CD4-positive, alpha-beta T cell (primary cell): ENCODE measurements at regions not wholly inside any gene's neighbourhood (a gene's known extent, or its start where the extent isn't known, plus 50 kb on each side); places are given as distances from the start of the nearest gene placed in this dataset.

Source experiments
- ATAC-seq: fragments of 200-7000 bp; cut with Tn5 transposase; one replicate; pipeline ENCODE4 v1.10.0; 2022; ENCODE audit warnings: mild to moderate bottlenecking; ENCODE audit not compliant: poor library complexity
- CTCF ChIA-PET: fragments of 350-600 bp; sonication (Branson Sonifier 250); formaldehyde crosslinking; loops from one replicate; lab custom pipeline; 2021; ENCODE audit warnings: antibody characterized with exemption, inconsistent platforms; lab: Charles Lee
- POLR2A ChIA-PET: fragments of 350-600 bp; sonication (Branson Sonifier 250); formaldehyde crosslinking; loops from one replicate; lab custom pipeline; 2021; ENCODE audit warnings: antibody characterized with exemption, inconsistent platforms; lab: Charles Lee
- DNase-seq, 14 experiments: peaks; one replicate each; pipeline ENCODE4 v3.0.0-alpha.2; 2013 to 2020; ENCODE audit warnings: mixed read lengths in 2 of 14
- H3K27ac ChIP-seq, 2 donors: one replicate each; pipeline versions ENCODE4 v1.5.1 to v1.7.0; 2013; ENCODE audit warnings: low read length in 2 of 2, low read depth in 1 of 2, mild to moderate bottlenecking in 1 of 2
- H3K27me3 ChIP-seq, 2 experiments: 1 replicate in 1 of 2; 2 replicates in 1 of 2; pipeline versions ENCODE4 v1.6.1 to v1.7.0; 2013; ENCODE audit warnings: low read length in 2 of 2, control low read depth in 1 of 2, mild to moderate bottlenecking in 1 of 2, moderate library complexity in 1 of 2; ENCODE audit not compliant: insufficient read depth in 2 of 2, control insufficient read depth in 1 of 2
- H3K36me3 ChIP-seq: one replicate; pipeline ENCODE4 v1.6.1; 2013; ENCODE audit warnings: low read length, control low read depth; ENCODE audit not compliant: insufficient read depth
- H3K4me1 ChIP-seq: one replicate; pipeline ENCODE4 v1.6.1; 2013; ENCODE audit warnings: low read length, control low read depth; ENCODE audit not compliant: insufficient read depth
- H3K4me3 ChIP-seq: one replicate; pipeline ENCODE4 v1.5.1; 2013; ENCODE audit warnings: mild to moderate bottlenecking, low read length, moderate library complexity
- H3K9me3 ChIP-seq, 2 experiments: 1 replicate in 1 of 2; 2 replicates in 1 of 2; pipeline versions ENCODE4 v1.6.1 to v1.7.0; 2013; ENCODE audit warnings: low read length in 2 of 2, mild to moderate bottlenecking in 2 of 2, control low read depth in 1 of 2, moderate library complexity in 1 of 2; ENCODE audit not compliant: control insufficient read depth in 1 of 2, insufficient read depth in 1 of 2
- H3K27ac Mint-ChIP-seq: one replicate; pipeline ENCODE4 v1.8.0; 2020; ENCODE audit warnings: mixed read lengths
- H3K27me3 Mint-ChIP-seq: one replicate; pipeline ENCODE4 v1.8.0; 2021; ENCODE audit warnings: mixed read lengths
- H3K36me3 Mint-ChIP-seq: one replicate; pipeline ENCODE4 v1.8.0; 2021; ENCODE audit warnings: low read depth, mixed read lengths
- H3K4me1 Mint-ChIP-seq: one replicate; pipeline ENCODE4 v1.8.0; 2021; ENCODE audit warnings: low read depth, mixed read lengths
- H3K4me3 Mint-ChIP-seq: one replicate; pipeline ENCODE4 v1.8.0; 2020; ENCODE audit warnings: mild to moderate bottlenecking, mixed read lengths
- H3K9me3 Mint-ChIP-seq: one replicate; pipeline ENCODE4 v1.8.0; 2020; ENCODE audit warnings: mixed read lengths
- intact Hi-C, 2 experiments: fragments of 100-400 bp; cut with DNase I in 1 of 2; cut with micrococcal nuclease in 1 of 2; formaldehyde crosslinking; loops; one replicate each; pipeline versions ENCODE4 v1.15.1 to v1.9.0; 2023 to 2025; cut with DNase I, micrococcal nuclease
- TF ChIP-seq, protein P1 (sequence below): fragments of 200-600 bp; IDR thresholded peaks from one replicate; pipeline ENCODE4 v1.8.0; 2022; ENCODE audit warnings: antibody characterized with exemption, mild to moderate bottlenecking

DNA sequence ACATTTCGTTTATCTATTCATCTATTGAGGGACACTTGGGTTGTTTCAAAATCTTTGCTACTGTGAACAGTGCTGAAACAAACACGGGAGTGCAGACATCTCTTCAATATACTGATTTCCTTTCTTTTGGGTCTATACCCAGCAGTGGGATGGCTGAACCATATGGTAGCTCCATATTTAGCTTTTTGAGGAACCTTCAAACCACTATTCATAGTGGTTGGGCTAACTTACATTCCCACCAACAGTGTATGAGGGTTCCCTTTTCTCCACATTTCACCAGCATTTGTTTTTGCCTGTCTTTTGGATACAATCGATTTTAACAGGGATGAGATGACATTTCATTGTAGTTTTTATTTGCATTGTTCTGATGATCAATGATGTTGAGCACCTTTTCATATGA, 798.2 kb downstream of the UQCRFS1 start:
- Histone ChIP-seq H3K9me3 (peaks cover 0 to 19% of the 10 kb centered on the region in 2 experiments), H3K36me3 (no peaks in the 10 kb centered on the region), H3K4me1 (no peaks in the 10 kb centered on the region), H3K27me3 (peaks cover 0 to 2% of the 10 kb centered on the region in 2 experiments), H3K4me3 (no peak overlapping the region), H3K27ac (no peak overlapping the region)
- ATAC-seq (no peak), DNase-seq (no peak)
- H3K4me3 Mint-ChIP-seq, result no peak overlapping the region
- intact Hi-C loops, result no loop called here
- H3K27me3 Mint-ChIP-seq, result no peaks in the 10 kb centered on the region
- H3K9me3 Mint-ChIP-seq, result no peaks in the 10 kb centered on the region
- no peak overlapping the region for H3K27ac Mint-ChIP-seq
- POLR2A ChIA-PET, result no interaction called here
- H3K36me3 Mint-ChIP-seq, result no peaks in the 10 kb centered on the region
- H3K4me1 Mint-ChIP-seq, result no peaks in the 10 kb centered on the region
- CTCF ChIA-PET, result interaction anchor here (0.6 kb wide), 1 partner anchor 270 kb away, joined by 3 read pairs; no protein-coding TSS in a partner anchor
- TF ChIP-seq, protein P1, sequence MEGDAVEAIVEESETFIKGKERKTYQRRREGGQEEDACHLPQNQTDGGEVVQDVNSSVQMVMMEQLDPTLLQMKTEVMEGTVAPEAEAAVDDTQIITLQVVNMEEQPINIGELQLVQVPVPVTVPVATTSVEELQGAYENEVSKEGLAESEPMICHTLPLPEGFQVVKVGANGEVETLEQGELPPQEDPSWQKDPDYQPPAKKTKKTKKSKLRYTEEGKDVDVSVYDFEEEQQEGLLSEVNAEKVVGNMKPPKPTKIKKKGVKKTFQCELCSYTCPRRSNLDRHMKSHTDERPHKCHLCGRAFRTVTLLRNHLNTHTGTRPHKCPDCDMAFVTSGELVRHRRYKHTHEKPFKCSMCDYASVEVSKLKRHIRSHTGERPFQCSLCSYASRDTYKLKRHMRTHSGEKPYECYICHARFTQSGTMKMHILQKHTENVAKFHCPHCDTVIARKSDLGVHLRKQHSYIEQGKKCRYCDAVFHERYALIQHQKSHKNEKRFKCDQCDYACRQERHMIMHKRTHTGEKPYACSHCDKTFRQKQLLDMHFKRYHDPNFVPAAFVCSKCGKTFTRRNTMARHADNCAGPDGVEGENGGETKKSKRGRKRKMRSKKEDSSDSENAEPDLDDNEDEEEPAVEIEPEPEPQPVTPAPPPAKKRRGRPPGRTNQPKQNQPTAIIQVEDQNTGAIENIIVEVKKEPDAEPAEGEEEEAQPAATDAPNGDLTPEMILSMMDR, result no peak

DNA sequence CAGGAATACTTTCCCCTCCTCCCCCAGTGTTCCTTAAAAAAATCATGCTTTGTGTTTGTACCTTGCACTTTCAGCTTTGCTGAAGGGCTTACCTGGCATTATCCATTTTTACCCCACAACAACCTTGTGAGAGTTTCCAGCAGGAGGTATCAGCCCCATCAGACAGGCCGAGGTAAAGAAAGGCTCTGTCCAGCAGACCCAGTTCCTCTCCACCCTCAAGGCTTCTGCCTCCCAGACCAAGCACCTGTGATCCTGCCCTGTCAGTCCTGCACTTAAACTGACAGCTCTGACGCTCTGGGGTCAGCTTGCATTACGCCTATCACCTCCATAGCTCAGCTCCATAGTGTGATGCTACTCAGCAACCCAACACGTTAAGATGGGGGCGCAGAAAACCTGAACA, 803.1 kb downstream of the UQCRFS1 start:
- peaks cover 0 to 13% of the 10 kb centered on the region in 2 experiments for H3K9me3 ChIP-seq
- ChIA-PET CTCF (no interaction called here), POLR2A (no interaction called here)
- ATAC-seq, result no peak
- no peaks in the 10 kb centered on the region for H3K9me3 Mint-ChIP-seq
- H3K27ac ChIP-seq, result no peak overlapping the region
- H3K36me3 ChIP-seq, result no peaks in the 10 kb centered on the region
- H3K4me1 Mint-ChIP-seq, result no peaks in the 10 kb centered on the region
- intact Hi-C loops, result no loop called here
- TF ChIP-seq, protein P1, result no peak
- H3K4me3 ChIP-seq, result no peak overlapping the region
- peaks cover 0 to 2% of the 10 kb centered on the region in 2 experiments for H3K27me3 ChIP-seq
- DNase-seq, result no peak
- H3K36me3 Mint-ChIP-seq, result no peaks in the 10 kb centered on the region
- H3K4me3 Mint-ChIP-seq, result no peak overlapping the region
- H3K4me1 ChIP-seq, result no peaks in the 10 kb centered on the region
- no peak overlapping the region for H3K27ac Mint-ChIP-seq
- no peaks in the 10 kb centered on the region for H3K27me3 Mint-ChIP-seq

DNA sequence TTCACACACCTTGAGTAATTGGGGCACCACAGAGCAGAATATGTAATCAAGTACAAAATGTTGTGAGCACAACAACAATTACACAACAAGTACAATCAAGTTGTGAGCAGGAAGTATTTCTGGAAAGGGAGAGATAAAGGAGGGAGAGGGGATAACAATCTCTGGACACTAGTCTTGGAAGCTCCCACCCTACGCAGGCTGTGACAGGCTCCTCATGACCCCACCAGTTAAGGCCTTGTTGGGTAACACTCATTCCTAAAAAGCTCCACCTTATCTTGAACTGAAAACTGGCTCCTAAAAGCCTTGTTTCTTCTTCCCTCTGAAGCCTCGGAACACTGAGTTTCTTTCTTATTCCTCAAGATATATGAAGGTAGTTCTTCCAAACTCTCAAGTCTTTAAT, 806.0 kb downstream of the UQCRFS1 start:
- ATAC-seq (no peak), DNase-seq (no peak)
- no peak overlapping the region for H3K27ac Mint-ChIP-seq
- H3K9me3 Mint-ChIP-seq, result no peaks in the 10 kb centered on the region
- H3K36me3 ChIP-seq, result no peaks in the 10 kb centered on the region
- H3K4me1 Mint-ChIP-seq, result peaks cover 4% of the 10 kb centered on the region
- TF ChIP-seq, protein P1, result no peak
- H3K4me3 ChIP-seq, result no peak overlapping the region
- no peaks in the 10 kb centered on the region for H3K27me3 Mint-ChIP-seq
- peaks cover 0 to 22% of the 10 kb centered on the region in 2 experiments for H3K9me3 ChIP-seq
- H3K4me3 Mint-ChIP-seq, result no peak overlapping the region
- intact Hi-C loops, result no loop called here
- no peaks in the 10 kb centered on the region for H3K4me1 ChIP-seq
- ChIA-PET CTCF (no interaction called here), POLR2A (no interaction called here)
- H3K27ac ChIP-seq, result no peak overlapping the region
- no peaks in the 10 kb centered on the region for H3K36me3 Mint-ChIP-seq
- H3K27me3 ChIP-seq, result peaks cover 0 to 2% of the 10 kb centered on the region in 2 experiments
